OCI-LY1 (cell line): ENCODE measurements at regions not wholly inside any gene's neighbourhood (a gene's known extent, or its start where the extent isn't known, plus 50 kb on each side); places are given as distances from the start of the nearest gene placed in this dataset.

Experiments used
- H2AFZ ChIP-seq: fragments of 200-600 bp; sonication (generic), shearing (Covaris generic); 2 replicates; pipeline ENCODE4 v1.6.0; 2014; ENCODE audit warnings: antibody characterized with exemption, mild to moderate bottlenecking, low read length
- H3F3A ChIP-seq: fragments of 200-600 bp; sonication (generic), shearing (Covaris generic); 2 replicates; pipeline ENCODE4 v1.6.0; 2014; ENCODE audit warnings: mild to moderate bottlenecking, antibody characterized with exemption, low read length, moderate library complexity; ENCODE audit not compliant: insufficient read depth
- H3K27ac ChIP-seq: fragments of 200-600 bp; sonication (generic); 2 replicates; pipeline ENCODE4 v1.5.1; 2014; ENCODE audit warnings: low read length, mixed run types, mild to moderate bottlenecking, low read depth; ENCODE audit not compliant: poor library complexity, severe bottlenecking
- H3K27me3 ChIP-seq: fragments of 200-600 bp; sonication (generic); 2 replicates; pipeline ENCODE4 v1.6.0; 2014; ENCODE audit warnings: antibody characterized with exemption, mild to moderate bottlenecking, low read length, moderate library complexity; ENCODE audit not compliant: insufficient read depth
- H3K36me3 ChIP-seq: fragments of 200-600 bp; sonication (generic); 2 replicates; pipeline ENCODE4 v1.6.1; 2014; ENCODE audit warnings: mild to moderate bottlenecking, antibody characterized with exemption, low read length, moderate library complexity, mixed read lengths; ENCODE audit not compliant: insufficient read depth
- H3K4me1 ChIP-seq: fragments of 200-600 bp; sonication (generic); 2 replicates; pipeline ENCODE4 v1.5.1; 2014; ENCODE audit warnings: mild to moderate bottlenecking, low read length, moderate library complexity; ENCODE audit not compliant: insufficient read depth, severe bottlenecking
- H3K4me2 ChIP-seq: fragments of 200-600 bp; sonication (generic), shearing (Covaris generic); 2 replicates; pipeline ENCODE4 v1.6.1; 2014; ENCODE audit warnings: low read length
- H3K4me3 ChIP-seq: fragments of 200-600 bp; sonication (generic); 2 replicates; pipeline ENCODE4 v1.5.1; 2014; ENCODE audit warnings: low read length, low read depth, mild to moderate bottlenecking, mixed read lengths; ENCODE audit not compliant: poor library complexity, severe bottlenecking
- H3K79me2 ChIP-seq: fragments of 200-600 bp; shearing (Covaris generic); 2 replicates; pipeline ENCODE4 v1.6.1; 2016; ENCODE audit warnings: mixed run types, low read length, mixed read lengths; ENCODE audit not compliant: insufficient read depth
- H3K9ac ChIP-seq: fragments of 200-600 bp; sonication (generic), shearing (Covaris generic); 2 replicates; pipeline ENCODE4 v1.6.1; 2014; ENCODE audit warnings: mild to moderate bottlenecking, low read length, mixed read lengths
- H3K9me2 ChIP-seq: fragments of 200-600 bp; sonication (generic), shearing (Covaris generic); 2 replicates; pipeline ENCODE4 v1.6.1; 2014; ENCODE audit warnings: low read depth, mild to moderate bottlenecking, low read length, mixed read lengths
- H3K9me3 ChIP-seq: fragments of 200-600 bp; shearing (Covaris generic); 2 replicates; pipeline ENCODE4 v1.6.1; 2014; ENCODE audit warnings: low read length, mixed read lengths
- H4K20me1 ChIP-seq: fragments of 200-600 bp; sonication (generic), shearing (Covaris generic); 2 replicates; pipeline ENCODE4 v1.6.0; 2016; ENCODE audit warnings: mild to moderate bottlenecking, low read length; ENCODE audit not compliant: insufficient read depth
- EZH2 ChIP-seq: fragments of 200-600 bp; sonication (generic), shearing (Covaris generic); IDR thresholded peaks from 2 replicates; pipeline ENCODE4 v1.8.0; 2017; ENCODE audit warnings: borderline replicate concordance, mixed run types, mild to moderate bottlenecking, antibody characterized with exemption, low read length, moderate library complexity, mixed read lengths
- TF ChIP-seq, protein P1 (sequence below): fragments of 200-600 bp; sonication (generic), shearing (Covaris generic); IDR thresholded peaks from 2 replicates; pipeline ENCODE4 v1.5.1; 2017; ENCODE audit warnings: mild to moderate bottlenecking, antibody characterized with exemption, low read length, moderate library complexity, mixed read lengths

- Histone ChIP-seq H3K4me3 (no peak overlapping the region), H3K9ac (no peak overlapping the region), H3K79me2 (no peaks in the 10 kb centered on the region), H3K4me2 (no peak overlapping the region), H3K27ac (no peak overlapping the region), H3F3A (no peaks in the 10 kb centered on the region), H2AFZ (no peak overlapping the region), H3K36me3 (no peaks in the 10 kb centered on the region), H3K9me3 (no peaks in the 10 kb centered on the region), H3K27me3 (no peaks in the 10 kb centered on the region), H3K9me2 (no peaks in the 10 kb centered on the region), H3K4me1 (no peaks in the 10 kb centered on the region), H4K20me1 (no peaks in the 10 kb centered on the region)
- no peak for TF ChIP-seq EZH2
- TF ChIP-seq, protein P1, sequence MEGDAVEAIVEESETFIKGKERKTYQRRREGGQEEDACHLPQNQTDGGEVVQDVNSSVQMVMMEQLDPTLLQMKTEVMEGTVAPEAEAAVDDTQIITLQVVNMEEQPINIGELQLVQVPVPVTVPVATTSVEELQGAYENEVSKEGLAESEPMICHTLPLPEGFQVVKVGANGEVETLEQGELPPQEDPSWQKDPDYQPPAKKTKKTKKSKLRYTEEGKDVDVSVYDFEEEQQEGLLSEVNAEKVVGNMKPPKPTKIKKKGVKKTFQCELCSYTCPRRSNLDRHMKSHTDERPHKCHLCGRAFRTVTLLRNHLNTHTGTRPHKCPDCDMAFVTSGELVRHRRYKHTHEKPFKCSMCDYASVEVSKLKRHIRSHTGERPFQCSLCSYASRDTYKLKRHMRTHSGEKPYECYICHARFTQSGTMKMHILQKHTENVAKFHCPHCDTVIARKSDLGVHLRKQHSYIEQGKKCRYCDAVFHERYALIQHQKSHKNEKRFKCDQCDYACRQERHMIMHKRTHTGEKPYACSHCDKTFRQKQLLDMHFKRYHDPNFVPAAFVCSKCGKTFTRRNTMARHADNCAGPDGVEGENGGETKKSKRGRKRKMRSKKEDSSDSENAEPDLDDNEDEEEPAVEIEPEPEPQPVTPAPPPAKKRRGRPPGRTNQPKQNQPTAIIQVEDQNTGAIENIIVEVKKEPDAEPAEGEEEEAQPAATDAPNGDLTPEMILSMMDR = no peak
Measured at GRCh38 chr10:125276133-125276532, 115.8 kb upstream of the CTBP2 start.

- no peaks in the 10 kb centered on the region for H3K9me2 ChIP-seq
- H3K9ac ChIP-seq = no peak overlapping the region
- TF ChIP-seq EZH2 = no peak
- TF ChIP-seq, protein P1 = no peak
- no peaks in the 10 kb centered on the region for H3K27me3 ChIP-seq
- H3K27ac ChIP-seq = no peak overlapping the region
- H4K20me1 ChIP-seq = no peaks in the 10 kb centered on the region
- no peak overlapping the region for H3K4me2 ChIP-seq
- no peaks in the 10 kb centered on the region for H3K4me1 ChIP-seq
- H3K36me3 ChIP-seq = no peaks in the 10 kb centered on the region
- no peaks in the 10 kb centered on the region for H3K9me3 ChIP-seq
- no peaks in the 10 kb centered on the region for H3K79me2 ChIP-seq
- H3F3A ChIP-seq = no peaks in the 10 kb centered on the region
- H2AFZ ChIP-seq = no peak overlapping the region
- H3K4me3 ChIP-seq = no peak overlapping the region
Measured at GRCh38 chr10:125274961-125275360, 114.6 kb upstream of the CTBP2 start.

GRCh38 chr10:125273023-125273422, 112.7 kb upstream of the CTBP2 start:
- Histone ChIP-seq H3K27ac (no peak overlapping the region), H3K9me3 (no peaks in the 10 kb centered on the region), H3K79me2 (no peaks in the 10 kb centered on the region), H3K9me2 (no peaks in the 10 kb centered on the region), H3K36me3 (no peaks in the 10 kb centered on the region), H3K4me2 (no peak overlapping the region), H3F3A (no peaks in the 10 kb centered on the region), H3K27me3 (no peaks in the 10 kb centered on the region), H3K9ac (no peak overlapping the region), H3K4me3 (no peak overlapping the region), H4K20me1 (no peaks in the 10 kb centered on the region), H2AFZ (no peak overlapping the region), H3K4me1 (no peaks in the 10 kb centered on the region)
- TF ChIP-seq EZH2 = no peak
- TF ChIP-seq, protein P1 = no peak
